WERI-Rb-1 (cell line): ENCODE measurements at regions not wholly inside any gene's neighbourhood (a gene's known extent, or its start where the extent isn't known, plus 50 kb on each side); places are given as distances from the start of the nearest gene placed in this dataset.

Source experiments
- DNase-seq: peaks from one replicate; pipeline ENCODE4 v3.0.0-alpha.2; 2020
- H3K27ac ChIP-seq: fragments of 250-450 bp; sonication (Bioruptor Pico); 2 replicates; pipeline ENCODE4 v1.5.1; 2020; ENCODE audit warnings: mild to moderate bottlenecking, moderate library complexity
- H3K27me3 ChIP-seq: fragments of 250-450 bp; sonication (Bioruptor Pico); 2 replicates; pipeline ENCODE4 v1.5.1; 2021; ENCODE audit warnings: mild to moderate bottlenecking, low read depth, moderate library complexity; ENCODE audit not compliant: insufficient read depth, severe bottlenecking
- H3K36me3 ChIP-seq: fragments of 250-450 bp; sonication (Bioruptor Pico); 2 replicates; pipeline ENCODE4 v1.5.1; 2020; ENCODE audit warnings: mild to moderate bottlenecking, moderate library complexity
- H3K4me3 ChIP-seq: 2 replicates; pipeline ENCODE4 v1.5.1; 2011; ENCODE audit warnings: low read depth, mild to moderate bottlenecking, control low read depth, low read length
- H3K9me3 ChIP-seq: fragments of 250-450 bp; sonication (Bioruptor Pico); 2 replicates; pipeline ENCODE4 v1.5.1; 2021; ENCODE audit warnings: mild to moderate bottlenecking, moderate library complexity; ENCODE audit not compliant: severe bottlenecking
- CTCF ChIP-seq: IDR thresholded peaks from 2 replicates; pipeline ENCODE4 v1.5.1; 2011; ENCODE audit warnings: low read depth, mild to moderate bottlenecking, control low read depth, inconsistent platforms, low read length

DNA sequence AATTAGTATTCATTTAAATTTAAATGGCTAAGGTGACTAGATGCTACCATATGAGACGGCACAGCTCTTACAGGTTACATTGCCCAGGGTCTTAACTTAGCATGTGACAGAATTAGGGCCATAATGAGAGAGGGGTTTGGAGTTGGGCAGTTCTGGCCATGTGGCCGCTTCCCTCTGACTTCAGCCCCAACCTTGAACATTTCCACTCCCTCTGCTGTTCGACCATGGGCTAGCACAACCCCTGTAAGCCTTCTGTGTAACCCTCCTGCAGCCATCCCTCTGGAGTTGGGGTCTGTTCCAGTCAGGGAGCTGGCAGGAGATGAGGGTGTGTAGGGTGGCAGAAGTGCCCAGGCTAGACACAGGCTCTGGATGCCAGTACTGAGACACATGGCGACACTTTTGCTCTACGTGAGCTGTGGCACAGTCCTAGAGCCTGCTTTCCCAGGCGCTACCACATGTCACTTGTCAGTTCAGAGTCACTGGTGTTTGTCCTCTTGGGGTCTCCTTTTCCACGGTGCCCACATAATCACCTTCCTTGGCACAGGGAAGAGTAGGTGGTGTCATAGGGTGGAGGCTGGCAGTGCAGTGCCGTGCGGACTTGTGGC, 128.7 kb upstream of the PITX1 start:
- DNase-seq, result peak; percentile 53

GRCh38 chr5:135161221-135161620, 127.2 kb upstream of the PITX1 start:
- Histone ChIP-seq H3K27ac (no peak overlapping the region), H3K9me3 (peaks cover 8% of the 10 kb centered on the region), H3K4me3 (no peak overlapping the region), H3K27me3 (no peaks in the 10 kb centered on the region), H3K36me3 (no peaks in the 10 kb centered on the region)
- DNase-seq, result no peak
- TF ChIP-seq CTCF, result no peak

More for the DNA sequence above, 128.7 kb upstream of the PITX1 start:
- Histone ChIP-seq H3K36me3 (no peaks in the 10 kb centered on the region), H3K4me3 (no peak overlapping the region), H3K9me3 (peaks cover 8% of the 10 kb centered on the region), H3K27ac (no peak overlapping the region), H3K27me3 (no peaks in the 10 kb centered on the region)
- TF ChIP-seq CTCF, result peak; percentile 58

GRCh38 chr5:135160036-135160675, 126.1 kb upstream of the PITX1 start:
- Histone ChIP-seq H3K4me3 (no peak overlapping the region), H3K9me3 (peaks cover 8% of the 10 kb centered on the region), H3K27me3 (no peaks in the 10 kb centered on the region), H3K36me3 (no peaks in the 10 kb centered on the region), H3K27ac (no peak overlapping the region)
- no peak for DNase-seq
- no peak for TF ChIP-seq CTCF

- H3K27me3 ChIP-seq, result no peaks in the 10 kb centered on the region
- no peak overlapping the region for H3K27ac ChIP-seq
- peaks cover 8% of the 10 kb centered on the region for H3K9me3 ChIP-seq
- TF ChIP-seq CTCF, result no peak
- DNase-seq, result no peak
- H3K36me3 ChIP-seq, result no peaks in the 10 kb centered on the region
- H3K4me3 ChIP-seq, result no peak overlapping the region
These were observed 125.6 kb upstream of the PITX1 start for GRCh38 chr5:135159626-135160025.

DNA sequence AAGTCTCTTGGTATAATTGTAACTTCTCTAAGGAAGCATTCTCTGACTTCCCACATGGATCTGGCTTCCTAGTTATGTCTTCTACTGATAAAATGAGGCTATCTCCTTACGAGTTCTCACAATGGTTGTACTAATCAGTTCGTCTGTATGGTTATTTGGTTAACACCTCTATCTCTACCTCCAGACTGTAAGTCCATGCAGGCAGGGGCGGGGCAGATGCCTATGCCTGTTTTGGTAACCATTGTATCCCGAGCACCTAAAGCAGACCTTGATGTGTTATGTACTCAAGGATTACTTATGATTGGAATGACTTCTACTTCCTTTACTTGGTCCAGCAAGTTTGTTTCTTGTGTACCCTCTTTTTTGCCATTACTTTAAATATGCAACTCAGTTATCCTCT, 125.0 kb upstream of the PITX1 start:
- H3K9me3 ChIP-seq, result peaks cover 8% of the 10 kb centered on the region
- DNase-seq, result no peak
- no peaks in the 10 kb centered on the region for H3K27me3 ChIP-seq
- no peak for TF ChIP-seq CTCF
- no peak overlapping the region for H3K4me3 ChIP-seq
- no peak overlapping the region for H3K27ac ChIP-seq
- no peaks in the 10 kb centered on the region for H3K36me3 ChIP-seq

DNA sequence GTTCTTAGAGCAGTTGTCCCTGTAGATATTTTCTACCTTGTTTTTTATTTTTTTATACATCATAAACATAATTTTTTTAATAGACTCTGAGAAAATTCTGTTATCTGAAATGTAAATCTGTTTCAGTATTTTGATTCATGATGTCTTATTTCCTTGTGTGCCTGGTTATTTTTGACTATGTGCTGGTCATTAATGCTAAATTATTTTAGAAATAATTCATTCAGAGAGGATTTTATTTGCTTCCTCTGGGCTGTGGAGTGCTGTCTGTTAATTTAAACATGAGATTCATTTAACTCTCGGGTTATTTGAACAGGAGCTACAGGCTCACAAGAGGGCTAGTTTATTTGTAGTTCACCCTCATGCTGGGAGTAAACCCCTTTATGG, 124.3 kb upstream of the PITX1 start:
- DNase-seq, result no peak
- H3K36me3 ChIP-seq, result no peaks in the 10 kb centered on the region
- H3K4me3 ChIP-seq, result no peak overlapping the region
- no peak for TF ChIP-seq CTCF
- H3K27me3 ChIP-seq, result no peaks in the 10 kb centered on the region
- H3K27ac ChIP-seq, result no peak overlapping the region
- peaks cover 8% of the 10 kb centered on the region for H3K9me3 ChIP-seq
